ENCODE measurements at regions not wholly inside any gene's neighbourhood (a gene's known extent, or its start where the extent isn't known, plus 50 kb on each side); places are given as distances from the start of the nearest gene placed in this dataset.

DNA sequence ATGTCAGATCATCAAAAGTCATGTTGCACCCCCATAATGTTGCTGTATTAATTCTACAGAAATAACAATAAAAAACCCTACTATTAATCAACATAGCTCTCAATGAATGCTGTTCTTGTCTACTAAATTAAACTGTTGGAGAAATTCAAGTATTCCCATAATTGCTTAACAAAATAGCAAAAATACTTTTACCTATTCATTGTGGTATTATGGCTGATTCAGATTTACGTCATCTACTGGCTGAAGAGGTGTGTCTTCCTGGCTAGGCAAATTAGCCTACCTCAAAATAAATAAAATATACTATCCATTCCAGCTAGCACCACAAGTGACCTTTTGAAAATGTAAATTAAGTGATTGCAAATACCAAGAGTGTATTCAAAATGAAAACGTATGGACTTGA is 249.4 kb downstream of the MEIS1 start:
- Histone ChIP-seq H3K9me2 (ENCODE audit: insufficient read depth, low read length) (no peaks in the 10 kb centered on the region), H3K4me2 (ENCODE audit: low read length) (no peak overlapping the region), H2AFZ (ENCODE audit: low read depth, low read length) (no peak overlapping the region), H3K9ac (ENCODE audit: low read length) (no peak overlapping the region), H3F3A (ENCODE audit: insufficient read depth, low read length, poor library complexity, severe bottlenecking) (no peaks in the 10 kb centered on the region), H3K27ac (ENCODE audit: low read length) (no peak overlapping the region), H3K9me3 (ENCODE audit: low read length) (no peaks in the 10 kb centered on the region), H3K36me3 (ENCODE audit: insufficient read depth, low read length) (no peaks in the 10 kb centered on the region), H3K4me3 (ENCODE audit: low read length) (no peak overlapping the region), H3K79me2 (replicated peaks; ENCODE audit: insufficient read depth, low read length) (no peaks in the 10 kb centered on the region), H4K20me1 (ENCODE audit: insufficient read depth) (no peaks in the 10 kb centered on the region), H3K27me3 (ENCODE audit: insufficient read depth, low read depth, low read length) (no peaks in the 10 kb centered on the region)
- TF ChIP-seq EP300 (conservative IDR thresholded peaks at IDR 0.05; ENCODE audit: poor library complexity, severe bottlenecking) (no peak), RAD21 (conservative IDR thresholded peaks at IDR 0.05) (no peak), SMC3 (conservative IDR thresholded peaks at IDR 0.05; ENCODE audit: poor library complexity) (no peak), MXI1 (conservative IDR thresholded peaks at IDR 0.05; ENCODE audit: poor library complexity, severe bottlenecking) (no peak), CTCF (IDR thresholded peaks at IDR 0.05; ENCODE audit: poor library complexity, severe bottlenecking) (no peak)
- TF ChIP-seq, protein P1, sequence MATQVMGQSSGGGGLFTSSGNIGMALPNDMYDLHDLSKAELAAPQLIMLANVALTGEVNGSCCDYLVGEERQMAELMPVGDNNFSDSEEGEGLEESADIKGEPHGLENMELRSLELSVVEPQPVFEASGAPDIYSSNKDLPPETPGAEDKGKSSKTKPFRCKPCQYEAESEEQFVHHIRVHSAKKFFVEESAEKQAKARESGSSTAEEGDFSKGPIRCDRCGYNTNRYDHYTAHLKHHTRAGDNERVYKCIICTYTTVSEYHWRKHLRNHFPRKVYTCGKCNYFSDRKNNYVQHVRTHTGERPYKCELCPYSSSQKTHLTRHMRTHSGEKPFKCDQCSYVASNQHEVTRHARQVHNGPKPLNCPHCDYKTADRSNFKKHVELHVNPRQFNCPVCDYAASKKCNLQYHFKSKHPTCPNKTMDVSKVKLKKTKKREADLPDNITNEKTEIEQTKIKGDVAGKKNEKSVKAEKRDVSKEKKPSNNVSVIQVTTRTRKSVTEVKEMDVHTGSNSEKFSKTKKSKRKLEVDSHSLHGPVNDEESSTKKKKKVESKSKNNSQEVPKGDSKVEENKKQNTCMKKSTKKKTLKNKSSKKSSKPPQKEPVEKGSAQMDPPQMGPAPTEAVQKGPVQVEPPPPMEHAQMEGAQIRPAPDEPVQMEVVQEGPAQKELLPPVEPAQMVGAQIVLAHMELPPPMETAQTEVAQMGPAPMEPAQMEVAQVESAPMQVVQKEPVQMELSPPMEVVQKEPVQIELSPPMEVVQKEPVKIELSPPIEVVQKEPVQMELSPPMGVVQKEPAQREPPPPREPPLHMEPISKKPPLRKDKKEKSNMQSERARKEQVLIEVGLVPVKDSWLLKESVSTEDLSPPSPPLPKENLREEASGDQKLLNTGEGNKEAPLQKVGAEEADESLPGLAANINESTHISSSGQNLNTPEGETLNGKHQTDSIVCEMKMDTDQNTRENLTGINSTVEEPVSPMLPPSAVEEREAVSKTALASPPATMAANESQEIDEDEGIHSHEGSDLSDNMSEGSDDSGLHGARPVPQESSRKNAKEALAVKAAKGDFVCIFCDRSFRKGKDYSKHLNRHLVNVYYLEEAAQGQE (IDR thresholded peaks at IDR 0.05; ENCODE audit: borderline replicate concordance) = no peak

DNA sequence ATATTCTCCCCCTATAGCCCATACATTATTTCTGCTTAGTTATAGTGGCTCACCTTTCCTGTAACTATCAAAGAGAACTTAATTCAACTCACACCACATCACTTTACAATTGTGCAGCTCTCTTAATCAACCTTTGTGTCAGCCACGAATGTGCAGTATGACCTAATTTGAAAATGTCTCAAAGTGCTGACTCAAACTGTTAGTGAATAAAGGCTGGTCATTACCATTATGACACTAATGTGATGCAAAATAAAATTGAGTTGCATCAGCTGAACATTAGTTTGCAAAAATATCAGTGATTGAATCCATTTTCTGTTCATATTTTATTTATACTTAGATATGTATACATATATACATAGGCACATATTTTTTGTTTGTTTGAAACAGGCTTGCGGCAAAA is 251.8 kb downstream of the MEIS1 start:
- no peaks in the 10 kb centered on the region for H3K27me3 ChIP-seq (ENCODE audit: insufficient read depth, low read depth, low read length)
- no peak overlapping the region for H3K4me2 ChIP-seq (ENCODE audit: low read length)
- H3K4me3 ChIP-seq (ENCODE audit: low read length) = no peak overlapping the region
- H3F3A ChIP-seq (ENCODE audit: insufficient read depth, low read length, poor library complexity, severe bottlenecking) = no peaks in the 10 kb centered on the region
- H3K36me3 ChIP-seq (ENCODE audit: insufficient read depth, low read length) = no peaks in the 10 kb centered on the region
- H3K27ac ChIP-seq (ENCODE audit: low read length) = no peak overlapping the region
- H2AFZ ChIP-seq (ENCODE audit: low read depth, low read length) = no peak overlapping the region
- H3K79me2 ChIP-seq (replicated peaks; ENCODE audit: insufficient read depth, low read length) = no peaks in the 10 kb centered on the region
- no peaks in the 10 kb centered on the region for H3K9me2 ChIP-seq (ENCODE audit: insufficient read depth, low read length)
- H4K20me1 ChIP-seq (ENCODE audit: insufficient read depth) = no peaks in the 10 kb centered on the region
- H3K9me3 ChIP-seq (ENCODE audit: low read length) = no peaks in the 10 kb centered on the region
- no peak overlapping the region for H3K9ac ChIP-seq (ENCODE audit: low read length)
- no peak for TF ChIP-seq TAF1 (IDR thresholded peaks at IDR 0.05; ENCODE audit: low read depth)
- no peak for TF ChIP-seq SMC3 (conservative IDR thresholded peaks at IDR 0.05; ENCODE audit: poor library complexity)
- TF ChIP-seq, protein P1 (IDR thresholded peaks at IDR 0.05; ENCODE audit: borderline replicate concordance) = no peak
- no peak for TF ChIP-seq POLR2AphosphoS5 (IDR thresholded peaks at IDR 0.05)
- no peak for TF ChIP-seq EZH2 (IDR thresholded peaks at IDR 0.05; ENCODE audit: borderline replicate concordance, insufficient read depth, low read length, poor library complexity, severe bottlenecking)
- TF ChIP-seq RAD21 (conservative IDR thresholded peaks at IDR 0.05) = no peak
- TF ChIP-seq CTCF (IDR thresholded peaks at IDR 0.05; ENCODE audit: poor library complexity, severe bottlenecking) = no peak
- no peak for TF ChIP-seq EP300 (conservative IDR thresholded peaks at IDR 0.05; ENCODE audit: poor library complexity, severe bottlenecking)
- TF ChIP-seq MXI1 (conservative IDR thresholded peaks at IDR 0.05; ENCODE audit: poor library complexity, severe bottlenecking) = no peak
